Activated CD4-positive, alpha-beta T cell treated with anti-CD3 and anti-CD28 coated beads, Interleukin-2, amount 10 ng/mL, durations not matched to agents 7 days and 5 days (primary cell): ENCODE measurements at regions not wholly inside any gene's neighbourhood (a gene's known extent, or its start where the extent isn't known, plus 50 kb on each side); places are given as distances from the start of the nearest gene placed in this dataset.
A peak's percentile ranks its signal among the peaks of the same experiment; 100 is the strongest.

ENCODE experiments used
- CTCF ChIA-PET: fragments of 350-600 bp; sonication (Branson Sonifier 250); formaldehyde crosslinking; loops from one replicate; lab custom pipeline; 2021; ENCODE audit warnings: antibody characterized with exemption; lab: Charles Lee
- POLR2A ChIA-PET: fragments of 350-600 bp; sonication (Branson Sonifier 250); formaldehyde crosslinking; loops from one replicate; lab custom pipeline; 2021; ENCODE audit warnings: antibody characterized with exemption; lab: Charles Lee
- DNase-seq: peaks from one replicate; pipeline ENCODE4 v3.0.0-alpha.2; 2020
- H3K27ac Mint-ChIP-seq: one replicate; pipeline ENCODE4 v1.8.0; 2021; ENCODE audit warnings: mild to moderate bottlenecking, moderate library complexity, mixed read lengths
- H3K27me3 Mint-ChIP-seq: one replicate; pipeline ENCODE4 v1.8.0; 2021; ENCODE audit warnings: mixed read lengths
- H3K36me3 Mint-ChIP-seq: one replicate; pipeline ENCODE4 v1.8.0; 2021; ENCODE audit warnings: low read depth, mixed read lengths
- H3K4me1 Mint-ChIP-seq: one replicate; pipeline ENCODE4 v1.8.0; 2021; ENCODE audit warnings: mixed read lengths
- H3K4me3 Mint-ChIP-seq: one replicate; pipeline ENCODE4 v1.8.0; 2021; ENCODE audit warnings: mild to moderate bottlenecking, moderate library complexity, mixed read lengths
- H3K9me3 Mint-ChIP-seq: one replicate; pipeline ENCODE4 v1.8.0; 2021; ENCODE audit warnings: mixed read lengths

- ChIA-PET POLR2A (no interaction called here), CTCF (no interaction called here)
- Mint-ChIP-seq H3K27ac (no peak overlapping the region), H3K36me3 (no peaks in the 10 kb centered on the region), H3K4me1 (peaks cover 1% of the 10 kb centered on the region), H3K27me3 (peaks cover 17% of the 10 kb centered on the region), H3K4me3 (no peak overlapping the region), H3K9me3 (no peaks in the 10 kb centered on the region)
- DNase-seq: no peak
These were observed 385.2 kb downstream of the NPIPA8 start for GRCh38 chr16:17951378-17951777.

GRCh38 chr16:17949982-17950250 lies 386.6 kb downstream of the NPIPA8 start:
- H3K4me3 Mint-ChIP-seq: no peak overlapping the region
- H3K4me1 Mint-ChIP-seq: peaks cover 1% of the 10 kb centered on the region
- no peaks in the 10 kb centered on the region for H3K36me3 Mint-ChIP-seq
- DNase-seq: no peak
- H3K27me3 Mint-ChIP-seq: peaks cover 27% of the 10 kb centered on the region
- ChIA-PET CTCF (no interaction called here), POLR2A (no interaction called here)
- no peak overlapping the region for H3K27ac Mint-ChIP-seq
- no peaks in the 10 kb centered on the region for H3K9me3 Mint-ChIP-seq

- Mint-ChIP-seq H3K4me3 (no peak overlapping the region), H3K27ac (no peak overlapping the region), H3K4me1 (peaks cover 1% of the 10 kb centered on the region), H3K9me3 (no peaks in the 10 kb centered on the region), H3K27me3 (peaks cover 28% of the 10 kb centered on the region), H3K36me3 (no peaks in the 10 kb centered on the region)
- ChIA-PET POLR2A (no interaction called here), CTCF (no interaction called here)
- DNase-seq: no peak
These were observed 387.2 kb downstream of the NPIPA8 start for GRCh38 chr16:17949141-17949981.

GRCh38 chr16:17947637-17948036 lies 388.9 kb downstream of the NPIPA8 start:
- ChIA-PET POLR2A (no interaction called here), CTCF (no interaction called here)
- Mint-ChIP-seq H3K9me3 (no peaks in the 10 kb centered on the region), H3K4me3 (no peak overlapping the region), H3K27ac (no peak overlapping the region), H3K27me3 (peaks cover 28% of the 10 kb centered on the region), H3K36me3 (no peaks in the 10 kb centered on the region), H3K4me1 (peaks cover 1% of the 10 kb centered on the region)
- DNase-seq: no peak

GRCh38 chr16:17947165-17947564 lies 389.4 kb downstream of the NPIPA8 start:
- no peak for DNase-seq
- Mint-ChIP-seq H3K27ac (no peak overlapping the region), H3K36me3 (no peaks in the 10 kb centered on the region), H3K27me3 (peaks cover 28% of the 10 kb centered on the region), H3K4me1 (peaks cover 1% of the 10 kb centered on the region), H3K4me3 (no peak overlapping the region), H3K9me3 (no peaks in the 10 kb centered on the region)
- CTCF ChIA-PET: no interaction called here
- POLR2A ChIA-PET: no interaction called here

- Mint-ChIP-seq H3K36me3 (no peaks in the 10 kb centered on the region), H3K4me1 (peaks cover 1% of the 10 kb centered on the region), H3K27me3 (peaks cover 25% of the 10 kb centered on the region), H3K9me3 (no peaks in the 10 kb centered on the region), H3K4me3 (no peak overlapping the region), H3K27ac (no peak overlapping the region)
- DNase-seq: no peak
- ChIA-PET CTCF (interaction anchor here (0.6 kb wide), 1 partner anchor 37 kb away, joined by 3 read pairs; no protein-coding TSS in a partner anchor), POLR2A (no interaction called here)
These were observed 391.4 kb downstream of the NPIPA8 start for GRCh38 chr16:17945080-17945601.

GRCh38 chr16:17944345-17944744 lies 392.2 kb downstream of the NPIPA8 start:
- H3K27ac Mint-ChIP-seq: no peak overlapping the region
- no peaks in the 10 kb centered on the region for H3K36me3 Mint-ChIP-seq
- peaks cover 18% of the 10 kb centered on the region for H3K27me3 Mint-ChIP-seq
- H3K9me3 Mint-ChIP-seq: no peaks in the 10 kb centered on the region
- POLR2A ChIA-PET: no interaction called here
- H3K4me1 Mint-ChIP-seq: peaks cover 4% of the 10 kb centered on the region
- DNase-seq: no peak
- CTCF ChIA-PET: no interaction called here
- H3K4me3 Mint-ChIP-seq: no peak overlapping the region

- H3K9me3 Mint-ChIP-seq: no peaks in the 10 kb centered on the region
These were observed 394.5 kb downstream of the NPIPA8 start for GRCh38 chr16:17942067-17942466.

GRCh38 chr16:17940584-17941364 lies 395.8 kb downstream of the NPIPA8 start:
- Mint-ChIP-seq H3K4me1 (peaks cover 12% of the 10 kb centered on the region), H3K9me3 (no peaks in the 10 kb centered on the region), H3K27ac (no peak overlapping the region), H3K4me3 (no peak overlapping the region), H3K36me3 (no peaks in the 10 kb centered on the region), H3K27me3 (peaks cover 7% of the 10 kb centered on the region)
- no peak for DNase-seq
- ChIA-PET POLR2A (interaction anchor here (1.2 kb wide), 1 partner anchor 849 kb away, joined by 3 read pairs; the partner anchor contains the start of gene RPS15A), CTCF (interaction anchor here (0.7 kb wide), 1 partner anchor 667 kb away, joined by 3 read pairs; no protein-coding TSS in a partner anchor)

More at GRCh38 chr16:17942067-17942466, 394.5 kb downstream of the NPIPA8 start:
- H3K27ac Mint-ChIP-seq: no peak overlapping the region
- H3K36me3 Mint-ChIP-seq: no peaks in the 10 kb centered on the region
- H3K27me3 Mint-ChIP-seq: peaks cover 13% of the 10 kb centered on the region
- CTCF ChIA-PET: no interaction called here
- H3K4me3 Mint-ChIP-seq: no peak overlapping the region
- POLR2A ChIA-PET: no interaction called here
- DNase-seq: no peak
- H3K4me1 Mint-ChIP-seq: peaks cover 12% of the 10 kb centered on the region

GRCh38 chr16:17939723-17940122 lies 396.8 kb downstream of the NPIPA8 start:
- Mint-ChIP-seq H3K9me3 (no peaks in the 10 kb centered on the region), H3K27ac (peak overlapping the region; percentile 73), H3K36me3 (no peaks in the 10 kb centered on the region), H3K27me3 (no peaks in the 10 kb centered on the region), H3K4me1 (peaks cover 12% of the 10 kb centered on the region), H3K4me3 (no peak overlapping the region)
- CTCF ChIA-PET: no interaction called here
- POLR2A ChIA-PET: interaction anchor here (1.2 kb wide), 1 partner anchor 850 kb away, joined by 3 read pairs; the partner anchor contains the start of gene RPS15A
- no peak for DNase-seq

- H3K4me1 Mint-ChIP-seq: peaks cover 12% of the 10 kb centered on the region
- no peaks in the 10 kb centered on the region for H3K36me3 Mint-ChIP-seq
- peak overlapping the region; percentile 73 for H3K27ac Mint-ChIP-seq
- POLR2A ChIA-PET: no interaction called here
- CTCF ChIA-PET: no interaction called here
- no peaks in the 10 kb centered on the region for H3K9me3 Mint-ChIP-seq
- no peak for DNase-seq
- no peaks in the 10 kb centered on the region for H3K27me3 Mint-ChIP-seq
- peak overlapping the region; percentile 47 for H3K4me3 Mint-ChIP-seq
These were observed 397.4 kb downstream of the NPIPA8 start for GRCh38 chr16:17939122-17939536.

- H3K4me1 Mint-ChIP-seq: peaks cover 12% of the 10 kb centered on the region
- no peaks in the 10 kb centered on the region for H3K27me3 Mint-ChIP-seq
- no peaks in the 10 kb centered on the region for H3K9me3 Mint-ChIP-seq
- ChIA-PET CTCF (interaction anchor here (0.6 kb wide), 1 partner anchor 1941 kb away, joined by 4 read pairs; no protein-coding TSS in a partner anchor), POLR2A (no interaction called here)
- no peaks in the 10 kb centered on the region for H3K36me3 Mint-ChIP-seq
- H3K27ac Mint-ChIP-seq: no peak overlapping the region
- no peak for DNase-seq
- H3K4me3 Mint-ChIP-seq: peak overlapping the region; percentile 5
These were observed 398.0 kb downstream of the NPIPA8 start for GRCh38 chr16:17938546-17938945.
